G401.6 (cell line): ENCODE measurements at regions not wholly inside any gene's neighbourhood (a gene's known extent, or its start where the extent isn't known, plus 50 kb on each side); places are given as distances from the start of the nearest gene placed in this dataset.
"Not testable (repeated sequence)": the region's sequence is repeated elsewhere in the genome, so short reads cannot be mapped to it uniquely, and the experiment has no call there.

Experiments used
- FAIRE-seq: peaks from 2 replicates; lab custom pipeline; 2012; peaks lifted over from hg19 to GRCh38; lab: Jason Lieb, UNC

GRCh38 chr6:140316966-140317365, 942.5 kb upstream of the CITED2 start:
- no peak for FAIRE-seq

- FAIRE-seq = no peak
These were observed 940.2 kb upstream of the CITED2 start for GRCh38 chr6:140314682-140315081.

GRCh38 chr6:140311146-140311545, 936.7 kb upstream of the CITED2 start:
- FAIRE-seq = no peak

GRCh38 chr6:140303218-140303949, 928.9 kb upstream of the CITED2 start:
- no peak for FAIRE-seq

- no peak for FAIRE-seq
These were observed 925.9 kb upstream of the CITED2 start for GRCh38 chr6:140300331-140300730.

- no peak for FAIRE-seq
These were observed 914.7 kb upstream of the CITED2 start for GRCh38 chr6:140289186-140289585.

- peak; percentile 19 for FAIRE-seq
These were observed 911.7 kb upstream of the CITED2 start for GRCh38 chr6:140285998-140286690.

- FAIRE-seq = no peak
These were observed 911.0 kb upstream of the CITED2 start for GRCh38 chr6:140285471-140285870.

- no peak for FAIRE-seq
These were observed 910.4 kb upstream of the CITED2 start for GRCh38 chr6:140284871-140285270.

- no peak for FAIRE-seq
These were observed 908.7 kb upstream of the CITED2 start for GRCh38 chr6:140283197-140283596.

- no peak for FAIRE-seq
These were observed 907.3 kb upstream of the CITED2 start for GRCh38 chr6:140281767-140282166.

GRCh38 chr6:140281236-140281635, 906.8 kb upstream of the CITED2 start:
- FAIRE-seq = no peak

- FAIRE-seq = no peak
These were observed 902.3 kb upstream of the CITED2 start for GRCh38 chr6:140276719-140277118.

GRCh38 chr6:140276133-140276532, 901.7 kb upstream of the CITED2 start:
- FAIRE-seq = no peak

GRCh38 chr6:140275725-140276124, 901.3 kb upstream of the CITED2 start:
- FAIRE-seq = peak; percentile 63

GRCh38 chr6:140274548-140274947, 900.1 kb upstream of the CITED2 start:
- no peak for FAIRE-seq

GRCh38 chr6:140271759-140272377, 897.4 kb upstream of the CITED2 start:
- FAIRE-seq = no peak

- FAIRE-seq = no peak
These were observed 895.2 kb upstream of the CITED2 start for GRCh38 chr6:140269591-140270165.

GRCh38 chr6:140264431-140264830, 890.0 kb upstream of the CITED2 start:
- FAIRE-seq = no peak

- not testable (repeated sequence) for FAIRE-seq
These were observed 883.9 kb upstream of the CITED2 start for GRCh38 chr6:140258302-140258701.

GRCh38 chr6:140256248-140256647, 881.8 kb upstream of the CITED2 start:
- no peak for FAIRE-seq

GRCh38 chr6:140253096-140253495, 878.6 kb upstream of the CITED2 start:
- no peak for FAIRE-seq

GRCh38 chr6:140252099-140252498, 877.7 kb upstream of the CITED2 start:
- FAIRE-seq = no peak
